IgD-negative memory B cell (primary cell): ENCODE measurements at regions not wholly inside any gene's neighbourhood (a gene's known extent, or its start where the extent isn't known, plus 50 kb on each side); places are given as distances from the start of the nearest gene placed in this dataset.

ENCODE experiments used
- H3K27ac Mint-ChIP-seq, 3 donors: one replicate each; pipeline ENCODE4 v1.8.0; 2020 to 2022; ENCODE audit warnings: mild to moderate bottlenecking in 3 of 3, mixed read lengths in 3 of 3, moderate library complexity in 1 of 3
- H3K27me3 Mint-ChIP-seq: one replicate; pipeline ENCODE4 v1.8.0; 2021; ENCODE audit warnings: mixed read lengths
- H3K36me3 Mint-ChIP-seq: one replicate; pipeline ENCODE4 v1.8.0; 2020; ENCODE audit warnings: mild to moderate bottlenecking, mixed read lengths
- H3K4me1 Mint-ChIP-seq, 3 donors: one replicate each; pipeline ENCODE4 v1.8.0; 2020 to 2022; ENCODE audit warnings: mixed read lengths in 3 of 3, mild to moderate bottlenecking in 1 of 3
- H3K4me3 Mint-ChIP-seq, 4 donors: one replicate each; pipeline ENCODE4 v1.8.0; 2020 to 2022; ENCODE audit warnings: mild to moderate bottlenecking in 4 of 4, mixed read lengths in 4 of 4, moderate library complexity in 3 of 4
- H3K9me3 Mint-ChIP-seq, 3 donors: one replicate each; pipeline ENCODE4 v1.8.0; 2020 to 2021; ENCODE audit warnings: mixed read lengths in 3 of 3, mild to moderate bottlenecking in 1 of 3

DNA sequence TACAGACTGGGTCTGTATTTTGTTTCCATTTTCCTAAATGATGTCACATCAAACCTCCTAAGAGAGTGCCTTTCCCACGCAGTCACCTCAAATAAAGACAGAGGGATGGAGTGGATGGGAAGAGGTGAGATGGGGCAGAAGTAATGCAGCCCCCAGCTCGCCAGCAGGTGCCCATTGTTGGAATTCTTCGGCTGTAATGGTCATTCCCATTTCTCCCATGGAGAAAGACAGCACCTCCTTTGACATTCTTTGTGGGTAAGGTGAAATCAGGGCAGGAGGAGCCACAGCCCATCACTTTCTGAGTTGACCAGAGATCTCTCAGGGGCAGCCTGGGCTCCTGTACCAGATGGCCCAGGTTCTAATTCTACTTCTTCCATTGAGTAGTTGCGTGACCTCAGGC lies 84.4 kb upstream of the NR2F2 start:
- H3K4me1 Mint-ChIP-seq: no peaks in the 10 kb centered on the region

DNA sequence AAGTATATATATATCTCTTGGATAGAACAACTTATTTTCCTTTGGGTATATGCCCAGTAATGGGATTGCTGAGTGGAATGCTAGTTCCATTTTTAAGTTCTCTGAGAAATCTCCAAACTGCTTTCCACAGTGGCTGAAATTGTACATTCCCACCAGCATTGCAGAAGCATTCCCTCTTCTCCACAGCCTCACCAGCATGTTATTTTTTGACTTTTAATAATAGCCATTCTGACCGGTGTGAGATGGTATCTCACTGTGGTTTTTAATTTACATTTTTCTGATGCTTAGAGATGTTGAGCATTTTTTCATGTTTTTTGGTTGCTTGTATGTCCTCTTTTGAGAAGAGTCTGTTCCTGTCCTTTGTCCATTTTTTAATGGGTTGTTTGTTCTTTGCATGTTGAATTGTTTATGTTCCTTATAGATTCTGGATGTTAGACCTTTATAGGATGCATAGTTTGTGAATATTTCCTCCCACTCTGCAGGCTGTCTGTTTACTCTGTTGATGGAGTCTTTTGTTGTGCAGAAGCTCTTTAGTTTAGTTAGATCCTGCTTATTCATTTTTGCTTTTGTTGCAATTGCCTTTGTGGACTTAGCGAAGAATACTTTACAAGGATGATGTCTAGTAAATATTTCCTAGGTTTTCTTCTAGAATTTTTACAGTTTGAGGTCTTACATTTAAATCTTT lies 82.7 kb upstream of the NR2F2 start:
- no peak overlapping the region for H3K27ac Mint-ChIP-seq
- H3K9me3 Mint-ChIP-seq: peaks cover 4 to 9% (median 7%) of the 10 kb centered on the region in 3 donors
- H3K36me3 Mint-ChIP-seq: no peaks in the 10 kb centered on the region
- no peak overlapping the region for H3K4me3 Mint-ChIP-seq
- H3K27me3 Mint-ChIP-seq: peaks cover 2% of the 10 kb centered on the region
- no peaks in the 10 kb centered on the region for H3K4me1 Mint-ChIP-seq

More for the DNA sequence above, 84.4 kb upstream of the NR2F2 start:
- peaks cover 4 to 7% (median 6%) of the 10 kb centered on the region in 3 donors for H3K9me3 Mint-ChIP-seq
- no peak overlapping the region for H3K27ac Mint-ChIP-seq
- H3K27me3 Mint-ChIP-seq: no peaks in the 10 kb centered on the region
- no peak overlapping the region for H3K4me3 Mint-ChIP-seq
- H3K36me3 Mint-ChIP-seq: no peaks in the 10 kb centered on the region

DNA sequence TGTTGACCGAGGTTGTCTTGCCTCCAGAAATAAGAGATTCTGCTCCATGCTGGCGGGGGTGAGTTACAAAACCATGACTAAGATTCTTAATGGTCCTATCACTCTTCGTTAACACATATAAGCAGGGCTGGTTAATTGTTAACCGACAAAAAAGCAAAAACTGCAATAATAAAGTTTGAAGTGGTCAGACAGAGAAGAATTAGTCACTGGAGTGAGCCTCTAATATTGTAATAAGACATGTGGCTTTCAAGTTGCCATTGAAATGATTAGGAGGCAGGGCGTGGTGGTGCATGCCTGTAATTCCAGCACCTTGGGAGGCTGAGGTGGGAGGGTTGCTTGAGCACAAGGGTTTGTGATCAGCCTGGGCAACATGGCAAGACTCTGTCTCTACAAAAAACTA lies 78.4 kb upstream of the NR2F2 start:
- no peak overlapping the region for H3K4me3 Mint-ChIP-seq
- H3K27ac Mint-ChIP-seq: no peak overlapping the region

DNA sequence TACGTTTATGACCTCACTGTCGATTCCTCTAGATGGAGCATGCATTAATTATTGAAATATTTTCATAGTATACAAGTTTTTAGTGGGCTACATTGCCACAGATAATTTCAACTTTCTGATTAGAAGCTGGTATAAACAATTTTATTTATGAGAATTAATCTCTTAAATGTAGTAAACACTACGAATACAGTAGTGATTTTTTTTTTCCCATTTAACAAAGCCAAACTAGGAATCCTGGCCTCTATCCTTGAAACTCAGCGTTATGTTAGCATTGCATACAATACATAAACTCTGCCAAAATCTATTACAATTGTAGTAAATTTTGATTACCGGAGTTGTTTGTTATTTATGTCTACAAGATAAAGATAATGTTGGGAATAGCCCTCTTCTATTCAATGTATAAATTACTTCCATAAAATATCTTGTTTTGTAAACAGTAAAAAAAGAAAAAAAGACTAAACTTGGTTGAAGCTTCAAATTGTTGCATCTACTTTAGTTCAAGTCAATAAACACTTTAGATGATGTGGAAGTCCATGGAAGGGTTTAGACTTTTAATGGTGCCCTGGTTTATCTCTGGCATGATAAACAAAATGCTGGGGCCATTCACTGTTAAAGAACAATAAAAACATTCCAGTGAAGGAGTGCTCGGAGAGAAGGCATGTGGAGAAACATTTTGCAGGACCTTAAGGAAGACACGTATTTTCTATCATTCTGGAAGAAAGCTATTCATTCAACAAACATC lies 77.3 kb upstream of the NR2F2 start:
- Mint-ChIP-seq H3K27me3 (peaks cover 2% of the 10 kb centered on the region), H3K4me1 (no peaks in the 10 kb centered on the region), H3K36me3 (no peaks in the 10 kb centered on the region), H3K9me3 (peaks cover 3 to 8% (median 4%) of the 10 kb centered on the region in 3 donors), H3K27ac (no peak overlapping the region), H3K4me3 (no peak overlapping the region)

More for the DNA sequence above, 78.4 kb upstream of the NR2F2 start:
- Mint-ChIP-seq H3K9me3 (peaks cover 4 to 8% (median 6%) of the 10 kb centered on the region in 3 donors), H3K27me3 (peaks cover 2% of the 10 kb centered on the region), H3K4me1 (no peaks in the 10 kb centered on the region), H3K36me3 (no peaks in the 10 kb centered on the region)

DNA sequence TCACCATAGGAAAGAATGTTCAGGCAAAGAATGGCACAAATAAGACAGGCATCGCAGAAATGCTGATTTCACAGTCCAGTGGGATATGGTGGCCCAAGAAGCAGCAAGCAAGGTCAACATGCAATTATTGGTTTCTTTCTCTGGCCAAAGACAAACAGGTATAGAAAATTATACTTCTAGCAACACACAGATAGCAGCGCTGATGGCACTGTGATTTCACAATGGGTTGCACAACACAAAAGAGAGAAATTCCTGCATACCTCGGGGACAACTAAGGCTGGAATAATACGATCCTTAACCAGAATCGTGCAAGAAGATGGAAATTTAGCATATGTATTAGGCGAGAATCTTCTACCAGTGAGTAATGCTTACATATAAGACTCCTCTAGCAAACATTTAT lies 76.3 kb upstream of the NR2F2 start:
- peaks cover 2% of the 10 kb centered on the region for H3K27me3 Mint-ChIP-seq
- H3K9me3 Mint-ChIP-seq: peaks cover 6 to 8% (median 7%) of the 10 kb centered on the region in 3 donors
- no peak overlapping the region for H3K27ac Mint-ChIP-seq
- no peak overlapping the region for H3K4me3 Mint-ChIP-seq
- peaks cover 0 to 2% (median 0%) of the 10 kb centered on the region in 3 donors for H3K4me1 Mint-ChIP-seq
- no peaks in the 10 kb centered on the region for H3K36me3 Mint-ChIP-seq

DNA sequence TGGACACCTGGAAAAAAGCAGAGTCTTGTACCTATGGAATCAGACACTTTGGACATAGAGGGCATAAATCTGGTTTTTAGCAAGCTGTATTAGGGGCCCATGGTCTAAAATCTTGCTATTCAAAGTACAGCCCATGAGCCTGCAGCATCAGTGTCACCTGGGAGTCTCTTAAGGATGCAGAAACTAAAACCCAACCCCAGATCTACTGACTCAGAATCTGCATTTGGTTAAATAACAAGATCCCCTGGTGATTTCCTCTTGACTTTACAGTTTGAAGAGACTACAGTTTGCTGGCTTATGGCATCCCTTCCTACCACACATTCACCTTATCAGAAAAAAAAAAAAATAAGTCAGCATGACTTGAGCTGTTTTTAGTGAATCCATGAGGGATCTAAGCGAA lies 74.9 kb upstream of the NR2F2 start:
- peaks cover 4 to 8% (median 7%) of the 10 kb centered on the region in 3 donors for H3K9me3 Mint-ChIP-seq
- H3K36me3 Mint-ChIP-seq: no peaks in the 10 kb centered on the region
- no peak overlapping the region for H3K4me3 Mint-ChIP-seq
- peaks cover 0 to 2% (median 0%) of the 10 kb centered on the region in 3 donors for H3K4me1 Mint-ChIP-seq
- H3K27ac Mint-ChIP-seq: no peak overlapping the region
- peaks cover 2% of the 10 kb centered on the region for H3K27me3 Mint-ChIP-seq

DNA sequence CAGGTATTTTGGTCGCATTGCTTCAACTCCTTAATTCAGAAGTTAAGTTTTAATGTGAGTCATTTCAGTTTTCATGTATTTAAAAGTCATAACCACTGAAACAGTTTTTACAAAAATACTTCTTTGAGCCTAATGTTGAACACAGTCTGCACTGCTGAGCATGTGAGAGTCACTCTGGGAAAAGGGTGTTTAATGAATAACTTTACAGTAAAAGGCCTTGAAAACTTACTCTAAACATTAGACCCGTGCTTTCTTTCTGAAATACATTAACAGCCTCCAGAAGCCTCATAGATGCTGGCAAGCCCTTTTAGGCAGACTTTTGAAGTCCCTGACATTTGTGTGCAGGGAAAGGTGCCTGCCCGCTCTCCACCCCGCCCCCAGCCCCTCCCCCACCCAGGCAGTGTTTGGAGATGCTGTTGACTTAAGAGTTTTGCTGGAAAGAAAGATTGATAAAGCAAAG lies 68.9 kb upstream of the NR2F2 start:
- no peaks in the 10 kb centered on the region for H3K27me3 Mint-ChIP-seq

DNA sequence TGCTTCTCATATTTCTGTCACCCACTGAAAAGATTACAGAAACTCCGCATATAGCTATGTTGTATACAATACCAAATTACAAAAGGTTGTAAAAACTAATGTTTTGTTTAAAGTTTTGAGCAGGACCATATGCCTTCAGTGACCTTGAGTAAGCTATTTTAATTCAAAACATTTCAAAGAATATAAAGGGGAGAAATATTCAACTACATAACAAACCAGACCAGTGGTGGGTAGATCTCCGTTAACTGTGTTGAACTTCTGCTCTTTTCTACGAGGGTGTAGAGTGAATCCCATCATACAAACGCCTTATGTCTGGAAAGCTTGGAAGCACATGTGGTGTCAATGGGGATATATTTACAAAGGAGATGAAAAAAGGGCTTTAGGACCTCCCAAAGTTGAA lies 68.4 kb upstream of the NR2F2 start:
- Mint-ChIP-seq H3K9me3 (peaks cover 0 to 4% (median 3%) of the 10 kb centered on the region in 3 donors), H3K27ac (no peak overlapping the region), H3K4me1 (peaks cover 0 to 2% (median 0%) of the 10 kb centered on the region in 3 donors), H3K4me3 (no peak overlapping the region), H3K27me3 (no peaks in the 10 kb centered on the region), H3K36me3 (no peaks in the 10 kb centered on the region)

More for the DNA sequence above, 68.9 kb upstream of the NR2F2 start:
- H3K36me3 Mint-ChIP-seq: no peaks in the 10 kb centered on the region
- H3K4me3 Mint-ChIP-seq: no peak overlapping the region
- H3K4me1 Mint-ChIP-seq: peaks cover 0 to 2% (median 0%) of the 10 kb centered on the region in 3 donors
- no peak overlapping the region for H3K27ac Mint-ChIP-seq
- peaks cover 0 to 4% (median 3%) of the 10 kb centered on the region in 3 donors for H3K9me3 Mint-ChIP-seq

DNA sequence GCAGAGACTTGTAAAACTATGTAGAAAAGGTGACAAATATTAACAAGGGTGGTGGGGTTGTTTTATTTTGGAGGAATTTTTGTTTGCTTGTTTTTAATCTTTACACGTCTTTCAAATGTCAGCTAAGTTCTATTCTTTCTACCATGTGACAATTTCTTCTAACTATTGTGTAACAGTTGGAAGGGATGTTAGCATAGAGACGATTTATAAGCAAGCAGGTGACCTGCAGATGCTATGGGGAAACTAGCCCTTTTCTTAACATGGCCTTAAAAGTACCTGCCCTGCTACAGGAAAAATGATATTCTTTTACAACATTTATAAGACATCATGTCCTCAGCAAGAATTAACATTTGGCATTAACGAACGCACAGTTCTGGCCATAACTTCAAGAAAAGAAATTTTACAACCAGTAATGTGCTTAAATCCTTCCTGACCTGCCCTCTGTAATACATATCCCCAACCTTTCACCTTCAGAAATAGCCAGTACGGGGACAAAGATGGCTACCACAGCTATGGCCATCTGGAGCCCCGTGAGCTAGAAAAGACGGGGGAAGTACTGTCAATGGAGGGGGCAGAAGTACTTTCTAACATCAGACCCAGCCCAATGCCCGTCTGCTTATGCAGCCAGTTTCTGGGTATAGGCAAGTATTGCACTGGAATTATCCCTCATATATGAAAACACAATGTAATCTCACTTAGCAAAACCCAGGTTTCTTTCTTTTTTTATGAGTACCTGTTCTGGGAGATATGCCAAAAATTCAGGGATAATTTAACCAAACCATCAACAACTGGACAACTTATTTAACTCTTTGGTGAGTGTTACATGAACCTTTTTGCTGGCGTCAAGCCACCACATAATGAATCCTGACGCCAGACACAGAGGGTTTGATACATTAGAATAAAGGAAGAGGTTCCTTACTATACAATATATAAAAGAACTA lies 67.7 kb upstream of the NR2F2 start:
- Mint-ChIP-seq H3K27ac (no peak overlapping the region), H3K9me3 (peaks cover 0 to 4% (median 3%) of the 10 kb centered on the region in 3 donors), H3K27me3 (no peaks in the 10 kb centered on the region), H3K36me3 (no peaks in the 10 kb centered on the region), H3K4me3 (no peak overlapping the region), H3K4me1 (peaks cover 0 to 2% (median 0%) of the 10 kb centered on the region in 3 donors)

DNA sequence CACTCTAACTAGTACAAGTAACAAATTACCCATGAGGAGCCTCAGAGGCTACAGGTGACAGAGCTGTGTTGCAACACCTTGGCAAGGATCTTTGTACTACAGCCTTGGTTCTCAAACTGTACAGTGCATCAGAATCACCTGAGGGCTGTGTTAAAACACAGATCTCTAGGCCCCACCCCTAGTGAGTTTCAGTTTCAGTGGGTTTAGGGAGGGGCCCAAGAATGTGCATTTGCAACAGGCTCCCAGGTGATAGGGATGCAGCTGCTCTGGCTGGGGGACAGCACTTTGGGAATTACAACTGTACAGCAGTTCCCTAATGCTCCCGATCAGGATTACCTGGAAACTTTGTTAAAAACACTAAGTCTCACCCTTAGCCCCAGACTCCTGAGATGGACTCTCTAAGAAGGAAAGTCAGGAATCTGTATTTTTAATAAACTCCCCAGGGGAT lies 66.1 kb upstream of the NR2F2 start:
- no peak overlapping the region for H3K4me3 Mint-ChIP-seq
- no peaks in the 10 kb centered on the region for H3K36me3 Mint-ChIP-seq
- H3K4me1 Mint-ChIP-seq: no peaks in the 10 kb centered on the region
- no peaks in the 10 kb centered on the region for H3K9me3 Mint-ChIP-seq
- no peak overlapping the region for H3K27ac Mint-ChIP-seq
- no peaks in the 10 kb centered on the region for H3K27me3 Mint-ChIP-seq

DNA sequence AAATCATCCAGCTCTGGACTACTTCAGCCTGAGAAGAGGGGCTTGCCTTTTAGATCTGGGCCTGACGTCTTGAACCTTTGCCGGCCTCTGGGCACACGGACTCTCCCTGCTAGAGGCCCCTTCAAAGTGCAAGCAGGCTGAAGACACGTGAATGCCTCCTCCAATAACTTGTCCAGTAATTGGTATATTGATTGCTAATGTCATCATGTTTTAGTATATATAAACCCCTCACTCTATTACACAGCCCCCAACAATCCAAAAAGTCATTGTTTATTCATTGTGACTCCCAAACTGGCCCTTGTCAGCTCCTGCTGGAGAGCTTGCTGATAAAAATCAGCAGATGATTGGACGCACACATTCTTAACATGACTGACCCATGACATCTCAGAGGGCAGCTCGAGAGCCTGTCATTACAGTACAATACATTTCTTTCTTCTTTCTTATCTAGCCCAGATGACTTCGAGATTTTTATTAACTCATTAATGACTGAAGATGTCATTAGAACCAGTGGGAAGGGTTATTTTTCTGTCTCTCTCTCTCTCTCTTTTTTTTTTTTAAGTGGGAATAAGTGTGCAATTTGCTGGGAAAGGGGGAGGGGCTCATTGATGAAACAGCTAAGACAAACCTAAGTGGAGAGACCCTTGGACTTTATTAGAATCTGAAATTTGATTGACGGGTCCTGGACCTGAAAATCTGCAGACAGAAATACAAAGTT lies 65.5 kb upstream of the NR2F2 start:
- Mint-ChIP-seq H3K4me3 (no peak overlapping the region), H3K9me3 (no peaks in the 10 kb centered on the region), H3K27me3 (no peaks in the 10 kb centered on the region), H3K4me1 (no peaks in the 10 kb centered on the region), H3K36me3 (no peaks in the 10 kb centered on the region), H3K27ac (no peak overlapping the region)

DNA sequence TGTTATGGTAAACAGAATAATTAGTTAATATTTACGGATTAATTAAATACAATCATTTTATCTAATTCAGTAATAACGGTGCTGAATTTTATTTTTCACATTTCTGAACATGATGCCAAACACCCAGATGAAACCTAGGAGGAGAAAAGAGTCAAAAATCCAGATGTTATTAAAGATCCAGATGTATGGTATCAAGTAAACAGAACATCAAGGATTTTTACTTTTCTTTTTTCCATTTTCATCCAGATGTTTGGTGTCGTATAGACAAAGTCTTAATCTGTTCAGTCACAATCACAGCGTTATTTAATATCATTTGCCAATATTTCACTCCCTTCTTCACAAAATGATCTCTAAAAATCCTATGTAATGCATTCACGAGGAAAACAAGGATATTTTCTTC lies 64.0 kb upstream of the NR2F2 start:
- Mint-ChIP-seq H3K27me3 (no peaks in the 10 kb centered on the region), H3K4me3 (no peak overlapping the region), H3K27ac (no peak overlapping the region), H3K9me3 (no peaks in the 10 kb centered on the region), H3K4me1 (no peaks in the 10 kb centered on the region), H3K36me3 (no peaks in the 10 kb centered on the region)

DNA sequence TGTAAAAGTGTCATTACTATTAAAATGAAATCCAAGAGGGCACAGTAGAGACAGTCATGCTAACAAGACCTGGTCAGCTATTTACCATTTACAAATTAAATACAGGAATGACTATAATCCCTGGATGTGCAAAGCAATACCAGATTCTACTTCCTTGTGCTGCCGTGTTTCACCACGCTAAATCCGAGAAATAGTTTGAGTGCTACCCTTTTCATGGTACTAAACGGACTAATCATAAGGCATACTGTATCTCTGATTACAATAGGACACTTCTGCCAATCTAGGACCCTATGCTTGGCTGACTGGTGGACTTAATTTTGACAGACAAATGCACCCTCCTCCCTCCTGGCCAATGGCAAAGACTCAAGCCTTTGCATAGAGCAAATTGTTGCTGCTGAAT lies 63.0 kb upstream of the NR2F2 start:
- no peaks in the 10 kb centered on the region for H3K9me3 Mint-ChIP-seq
- H3K27ac Mint-ChIP-seq: no peak overlapping the region
- H3K4me3 Mint-ChIP-seq: no peak overlapping the region
- no peaks in the 10 kb centered on the region for H3K27me3 Mint-ChIP-seq
- no peaks in the 10 kb centered on the region for H3K4me1 Mint-ChIP-seq
- no peaks in the 10 kb centered on the region for H3K36me3 Mint-ChIP-seq

DNA sequence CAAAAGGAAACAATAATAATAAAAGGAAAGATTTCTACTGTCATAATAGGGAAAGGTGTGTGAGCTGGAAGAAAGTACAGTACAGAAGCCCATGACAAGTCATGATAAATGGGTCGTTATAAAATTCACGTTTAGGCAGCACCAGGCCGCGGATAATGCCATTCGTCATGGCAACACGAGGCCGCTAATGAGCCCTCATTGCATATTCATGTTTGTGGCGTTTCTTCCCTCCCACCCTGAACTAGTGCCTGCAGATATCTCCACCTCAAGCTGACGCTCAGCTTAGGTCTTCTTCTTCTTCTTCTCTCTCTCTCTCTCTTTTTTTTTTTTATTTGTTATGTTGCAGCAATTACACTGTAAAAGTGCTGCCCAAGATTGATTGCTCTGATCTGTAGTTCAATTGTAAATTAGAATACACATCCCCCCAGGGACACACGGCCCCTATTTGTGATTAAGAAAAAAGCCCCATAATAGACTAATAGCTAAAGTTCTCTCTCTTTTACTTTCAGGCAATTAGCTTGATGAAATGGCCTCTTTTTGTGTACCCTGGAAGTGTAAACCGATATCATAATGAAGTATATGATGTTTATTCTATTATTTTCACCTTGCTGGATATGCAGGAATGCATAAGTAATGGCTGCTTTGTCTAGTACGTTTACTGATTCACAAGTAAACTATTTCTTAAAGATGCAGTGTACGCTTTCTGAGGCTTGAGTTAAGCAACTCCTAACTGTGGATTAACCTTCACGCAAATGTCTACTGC lies 61.9 kb upstream of the NR2F2 start:
- Mint-ChIP-seq H3K27me3 (no peaks in the 10 kb centered on the region), H3K27ac (no peak overlapping the region), H3K36me3 (no peaks in the 10 kb centered on the region), H3K9me3 (no peaks in the 10 kb centered on the region), H3K4me3 (no peak overlapping the region), H3K4me1 (no peaks in the 10 kb centered on the region)
